HL-60 (cell line): ENCODE measurements at regions not wholly inside any gene's neighbourhood (a gene's known extent, or its start where the extent isn't known, plus 50 kb on each side); places are given as distances from the start of the nearest gene placed in this dataset.

Experiments used
- DNase-seq, 2 experiments: peaks; one replicate each; pipeline ENCODE4 v3.0.0-alpha.2; 2010 to 2020; ENCODE audit warnings: low read depth in 1 of 2, low spot score in 1 of 2
- H3K27ac ChIP-seq: fragments of 250-450 bp; sonication (Bioruptor Pico); replicated peaks from 2 replicates; pipeline ENCODE4 v1.5.1; 2020; ENCODE audit warnings: mild to moderate bottlenecking, moderate library complexity
- H3K27me3 ChIP-seq: fragments of 250-450 bp; sonication (Bioruptor Pico); 2 replicates; pipeline ENCODE4 v1.5.1; 2021; ENCODE audit warnings: mild to moderate bottlenecking, moderate library complexity; ENCODE audit not compliant: insufficient read depth, poor library complexity, severe bottlenecking
- H3K4me3 ChIP-seq: replicated peaks from 2 replicates; pipeline ENCODE4 v1.5.1; 2011; ENCODE audit warnings: mild to moderate bottlenecking, control low read depth, low read length; ENCODE audit not compliant: insufficient read depth
- GABPA ChIP-seq: IDR thresholded peaks from 2 replicates; pipeline ENCODE4 v1.6.1; 2012; ENCODE audit warnings: low read depth
- POLR2AphosphoS5 ChIP-seq: IDR thresholded peaks from 2 replicates; pipeline ENCODE4 v1.6.1; 2012; ENCODE audit warnings: low read depth
- SPI1 ChIP-seq: IDR thresholded peaks from 2 replicates; pipeline ENCODE4 v1.6.1; 2012; ENCODE audit warnings: low read depth, mild to moderate bottlenecking, borderline replicate concordance
- TF ChIP-seq, protein P1 (sequence below): IDR thresholded peaks from one replicate; pipeline ENCODE4 v1.5.1; 2011; ENCODE audit warnings: low read length, control low read depth, inconsistent platforms; ENCODE audit not compliant: insufficient read depth
- TF ChIP-seq, protein P2 (sequence below): IDR thresholded peaks from 2 replicates; pipeline ENCODE4 v1.6.1; 2012; ENCODE audit warnings: low read depth; ENCODE audit not compliant: insufficient replicate concordance

DNA sequence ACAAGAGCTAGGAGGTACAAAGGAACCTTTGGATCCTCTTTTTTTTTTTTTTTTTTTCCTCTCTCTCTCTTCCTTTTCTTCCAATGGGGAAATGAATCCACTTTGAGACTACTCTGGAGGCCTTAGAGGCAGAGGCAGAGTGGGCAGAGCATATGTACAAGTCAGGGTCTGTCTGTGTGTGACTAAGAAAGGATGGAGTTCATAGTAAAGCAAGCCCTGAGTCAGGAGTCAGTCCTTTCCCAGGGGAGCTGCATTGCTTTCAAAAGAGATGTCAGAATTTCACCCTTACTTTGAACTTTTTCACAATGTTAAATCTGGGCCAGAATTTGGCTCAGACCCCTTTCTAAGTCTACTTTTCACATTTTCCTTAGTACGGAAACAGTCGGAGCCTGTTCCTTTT is 792.4 kb upstream of the C9orf72 start:
- H3K4me3 ChIP-seq = no peak overlapping the region
- no peak overlapping the region for H3K27ac ChIP-seq
- DNase-seq = no peak
- TF ChIP-seq SPI1 = no peak
- TF ChIP-seq POLR2AphosphoS5 = no peak
- TF ChIP-seq, protein P1, sequence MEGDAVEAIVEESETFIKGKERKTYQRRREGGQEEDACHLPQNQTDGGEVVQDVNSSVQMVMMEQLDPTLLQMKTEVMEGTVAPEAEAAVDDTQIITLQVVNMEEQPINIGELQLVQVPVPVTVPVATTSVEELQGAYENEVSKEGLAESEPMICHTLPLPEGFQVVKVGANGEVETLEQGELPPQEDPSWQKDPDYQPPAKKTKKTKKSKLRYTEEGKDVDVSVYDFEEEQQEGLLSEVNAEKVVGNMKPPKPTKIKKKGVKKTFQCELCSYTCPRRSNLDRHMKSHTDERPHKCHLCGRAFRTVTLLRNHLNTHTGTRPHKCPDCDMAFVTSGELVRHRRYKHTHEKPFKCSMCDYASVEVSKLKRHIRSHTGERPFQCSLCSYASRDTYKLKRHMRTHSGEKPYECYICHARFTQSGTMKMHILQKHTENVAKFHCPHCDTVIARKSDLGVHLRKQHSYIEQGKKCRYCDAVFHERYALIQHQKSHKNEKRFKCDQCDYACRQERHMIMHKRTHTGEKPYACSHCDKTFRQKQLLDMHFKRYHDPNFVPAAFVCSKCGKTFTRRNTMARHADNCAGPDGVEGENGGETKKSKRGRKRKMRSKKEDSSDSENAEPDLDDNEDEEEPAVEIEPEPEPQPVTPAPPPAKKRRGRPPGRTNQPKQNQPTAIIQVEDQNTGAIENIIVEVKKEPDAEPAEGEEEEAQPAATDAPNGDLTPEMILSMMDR = no peak
- TF ChIP-seq, protein P2, sequence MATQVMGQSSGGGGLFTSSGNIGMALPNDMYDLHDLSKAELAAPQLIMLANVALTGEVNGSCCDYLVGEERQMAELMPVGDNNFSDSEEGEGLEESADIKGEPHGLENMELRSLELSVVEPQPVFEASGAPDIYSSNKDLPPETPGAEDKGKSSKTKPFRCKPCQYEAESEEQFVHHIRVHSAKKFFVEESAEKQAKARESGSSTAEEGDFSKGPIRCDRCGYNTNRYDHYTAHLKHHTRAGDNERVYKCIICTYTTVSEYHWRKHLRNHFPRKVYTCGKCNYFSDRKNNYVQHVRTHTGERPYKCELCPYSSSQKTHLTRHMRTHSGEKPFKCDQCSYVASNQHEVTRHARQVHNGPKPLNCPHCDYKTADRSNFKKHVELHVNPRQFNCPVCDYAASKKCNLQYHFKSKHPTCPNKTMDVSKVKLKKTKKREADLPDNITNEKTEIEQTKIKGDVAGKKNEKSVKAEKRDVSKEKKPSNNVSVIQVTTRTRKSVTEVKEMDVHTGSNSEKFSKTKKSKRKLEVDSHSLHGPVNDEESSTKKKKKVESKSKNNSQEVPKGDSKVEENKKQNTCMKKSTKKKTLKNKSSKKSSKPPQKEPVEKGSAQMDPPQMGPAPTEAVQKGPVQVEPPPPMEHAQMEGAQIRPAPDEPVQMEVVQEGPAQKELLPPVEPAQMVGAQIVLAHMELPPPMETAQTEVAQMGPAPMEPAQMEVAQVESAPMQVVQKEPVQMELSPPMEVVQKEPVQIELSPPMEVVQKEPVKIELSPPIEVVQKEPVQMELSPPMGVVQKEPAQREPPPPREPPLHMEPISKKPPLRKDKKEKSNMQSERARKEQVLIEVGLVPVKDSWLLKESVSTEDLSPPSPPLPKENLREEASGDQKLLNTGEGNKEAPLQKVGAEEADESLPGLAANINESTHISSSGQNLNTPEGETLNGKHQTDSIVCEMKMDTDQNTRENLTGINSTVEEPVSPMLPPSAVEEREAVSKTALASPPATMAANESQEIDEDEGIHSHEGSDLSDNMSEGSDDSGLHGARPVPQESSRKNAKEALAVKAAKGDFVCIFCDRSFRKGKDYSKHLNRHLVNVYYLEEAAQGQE = no peak
- TF ChIP-seq GABPA = no peak
- H3K27me3 ChIP-seq = no peaks in the 10 kb centered on the region

DNA sequence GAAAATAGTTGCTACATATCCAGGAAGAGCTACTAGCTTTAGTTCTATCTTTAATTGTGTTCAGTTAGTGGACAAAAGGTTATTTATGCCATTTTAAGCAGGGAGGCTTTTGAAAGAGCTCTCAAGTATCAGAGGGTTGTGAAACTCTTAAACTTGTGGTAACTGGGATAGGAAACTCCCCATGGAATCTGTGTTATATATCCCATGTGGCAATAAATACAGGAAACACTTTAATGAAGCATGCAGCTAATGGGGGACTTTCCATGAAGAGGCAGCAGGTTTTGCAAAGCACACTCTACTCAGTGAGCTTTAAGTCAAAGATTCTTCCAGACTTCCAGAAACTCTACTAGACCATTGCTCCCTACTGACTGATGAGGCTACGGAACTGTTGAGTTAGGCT is 805.0 kb upstream of the C9orf72 start:
- no peak overlapping the region for H3K4me3 ChIP-seq
- no peak overlapping the region for H3K27ac ChIP-seq
- no peak for DNase-seq
- TF ChIP-seq GABPA = no peak
- TF ChIP-seq, protein P1 = no peak
- TF ChIP-seq SPI1 = no peak
- TF ChIP-seq, protein P2 = no peak
- TF ChIP-seq POLR2AphosphoS5 = no peak
- H3K27me3 ChIP-seq = no peaks in the 10 kb centered on the region

DNA sequence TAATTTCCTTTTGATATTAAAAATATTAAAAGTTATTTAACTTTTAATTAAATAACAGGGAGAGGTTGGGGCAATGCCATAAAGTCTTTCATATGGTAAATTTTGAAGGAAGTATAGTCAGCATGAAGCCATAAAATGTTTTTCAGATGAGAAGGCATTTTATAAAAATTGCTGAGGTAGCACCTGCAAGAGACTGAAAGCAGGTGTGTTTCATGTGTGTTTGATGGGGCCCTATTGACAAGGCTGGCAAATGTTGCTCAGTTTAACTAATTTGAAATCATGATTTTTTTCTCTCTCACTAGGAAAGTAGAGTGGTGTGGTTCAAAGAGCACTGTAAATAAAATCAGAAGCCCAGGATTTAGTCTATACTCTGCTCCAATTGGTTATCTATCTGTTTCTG is 805.8 kb upstream of the C9orf72 start:
- no peak for DNase-seq
- Histone ChIP-seq H3K4me3 (no peak overlapping the region), H3K27me3 (no peaks in the 10 kb centered on the region), H3K27ac (no peak overlapping the region)
- TF ChIP-seq, protein P1 = no peak
- TF ChIP-seq POLR2AphosphoS5 = no peak
- TF ChIP-seq SPI1 = no peak
- TF ChIP-seq, protein P2 = no peak
- no peak for TF ChIP-seq GABPA
